HPDE6-E6E7 (cell line): ENCODE measurements at regions not wholly inside any gene's neighbourhood (a gene's known extent, or its start where the extent isn't known, plus 50 kb on each side); places are given as distances from the start of the nearest gene placed in this dataset.

ENCODE experiments used
- DNase-seq: peaks from one replicate; pipeline ENCODE4 v3.0.0; 2011; ENCODE audit warnings: missing footprints; ENCODE audit errors: extremely low spot score

DNA sequence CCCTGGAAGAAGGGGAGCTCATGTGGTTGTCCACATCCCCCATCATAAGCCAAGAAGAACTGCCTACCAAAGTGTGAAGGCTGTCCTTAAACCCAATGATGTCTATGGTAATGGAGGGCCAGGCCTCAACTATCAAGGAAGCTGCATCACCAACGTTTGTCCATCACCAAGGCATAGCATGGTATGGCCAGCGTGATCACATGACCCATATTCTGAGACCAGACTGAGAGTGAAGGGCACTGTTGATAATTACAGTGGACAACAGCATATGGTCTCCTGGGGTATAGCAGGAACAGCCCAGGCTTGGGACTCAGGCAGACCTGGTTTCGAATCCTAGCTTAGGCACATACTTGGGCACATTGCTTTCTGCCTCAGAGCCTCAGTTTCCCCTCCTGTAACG is 218.2 kb upstream of the RREB1 start:
- DNase-seq, result no peak

DNA sequence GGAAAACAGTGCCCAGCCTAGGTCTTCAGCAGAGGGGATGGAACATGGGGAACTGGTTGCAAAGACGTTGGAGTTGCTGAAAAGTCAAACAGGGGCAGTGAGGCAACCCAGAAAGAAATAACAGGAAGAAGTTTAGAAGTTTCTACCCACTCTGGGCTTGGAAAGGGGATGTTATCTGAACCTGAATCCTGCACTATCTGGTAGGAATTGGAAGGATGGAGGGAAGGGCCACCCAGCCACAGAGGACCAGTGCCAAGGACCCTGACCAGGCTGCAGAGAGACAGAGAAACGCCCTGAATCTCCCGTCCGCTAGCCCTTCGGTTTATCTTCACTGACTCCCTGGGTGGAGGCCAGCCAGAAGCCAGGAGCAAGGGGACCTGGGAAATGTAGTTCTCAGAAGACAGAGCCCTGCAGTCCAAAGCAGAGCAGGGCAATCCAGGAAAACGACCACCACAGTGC is 217.3 kb upstream of the RREB1 start:
- DNase-seq, result no peak

GRCh38 chr6:6891125-6891721 is 216.5 kb upstream of the RREB1 start:
- DNase-seq, result no peak

- no peak for DNase-seq
Measured at GRCh38 chr6:6891949-6892461, 215.8 kb upstream of the RREB1 start.

DNA sequence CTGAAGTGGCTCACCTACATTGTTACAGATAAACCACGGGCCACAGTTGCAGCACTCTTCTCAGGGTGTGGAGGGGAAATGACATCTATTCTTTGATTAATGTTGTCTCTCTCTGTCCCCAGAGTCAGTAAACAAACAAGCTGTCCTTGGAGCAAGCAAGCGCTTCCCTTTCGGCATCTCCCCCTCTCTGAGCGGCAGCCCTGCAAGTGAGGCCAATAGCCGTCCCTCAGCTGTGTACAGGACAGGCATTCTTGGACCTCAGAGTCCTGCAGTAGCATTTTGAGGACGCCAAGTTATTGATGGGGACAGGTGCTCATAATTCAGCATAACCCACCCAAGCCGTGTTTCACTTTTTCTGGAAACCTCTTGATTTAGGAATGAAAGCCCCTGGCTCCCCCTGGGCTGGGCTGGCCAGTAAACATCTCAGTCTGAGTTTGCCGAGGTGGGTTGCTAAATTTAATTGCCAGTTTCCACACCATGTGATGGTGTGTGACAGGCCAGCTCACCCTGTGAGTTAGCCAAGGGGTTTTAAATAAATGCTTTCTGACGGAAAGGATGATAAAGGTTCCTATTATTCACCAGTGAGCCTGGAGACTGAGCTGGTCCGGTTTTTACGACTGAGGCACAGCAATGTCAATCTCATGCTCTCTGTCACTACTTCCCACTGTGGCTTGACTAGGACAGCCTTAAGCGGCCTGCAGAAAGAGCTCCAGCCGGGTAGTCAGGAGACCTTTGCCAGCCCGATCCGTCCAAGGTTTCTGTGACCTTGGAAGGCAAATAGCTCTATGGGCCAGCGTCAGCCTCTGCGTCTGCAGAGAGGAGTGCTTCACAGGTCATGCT is 214.8 kb upstream of the RREB1 start:
- DNase-seq, result no peak

DNA sequence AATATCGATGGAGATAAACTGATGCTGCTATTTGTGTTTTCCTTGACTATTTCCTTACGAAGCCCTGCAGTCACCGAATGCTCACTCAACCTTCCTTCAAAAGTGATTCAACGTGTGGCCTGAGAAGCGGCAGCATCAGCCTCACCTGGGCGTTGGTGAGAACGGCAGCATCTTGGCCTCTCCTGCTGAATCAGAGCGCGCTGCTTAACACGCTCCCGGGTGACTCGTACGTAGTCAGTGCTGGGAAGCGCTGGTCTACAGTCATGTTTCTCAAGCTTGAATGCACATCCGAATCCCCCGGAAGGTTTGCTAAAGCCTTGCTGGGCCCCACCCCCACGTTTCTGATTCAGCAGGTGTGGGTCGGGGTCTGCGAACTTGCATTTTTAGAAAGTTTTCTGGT is 214.1 kb upstream of the RREB1 start:
- DNase-seq, result no peak

DNA sequence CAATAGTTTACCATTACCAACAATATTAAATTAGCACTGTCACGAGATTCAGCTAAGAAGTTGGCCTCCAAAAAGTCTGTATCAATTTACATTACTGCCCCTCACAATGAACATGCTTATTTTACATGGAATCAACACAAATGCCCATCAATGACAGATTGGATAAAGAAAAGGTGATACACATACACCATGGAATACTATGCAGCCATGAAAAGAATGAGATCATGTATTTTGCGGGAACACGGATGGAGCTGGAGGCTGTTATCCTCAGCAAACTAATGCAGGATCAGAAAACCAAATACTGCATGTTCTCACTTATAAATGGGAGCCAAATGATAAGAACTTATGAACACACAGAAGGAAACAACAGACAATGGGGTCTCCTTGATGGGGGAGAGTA is 211.8 kb upstream of the RREB1 start:
- DNase-seq, result no peak

- DNase-seq, result no peak
Measured at GRCh38 chr6:6897140-6897539, 210.6 kb upstream of the RREB1 start.

DNA sequence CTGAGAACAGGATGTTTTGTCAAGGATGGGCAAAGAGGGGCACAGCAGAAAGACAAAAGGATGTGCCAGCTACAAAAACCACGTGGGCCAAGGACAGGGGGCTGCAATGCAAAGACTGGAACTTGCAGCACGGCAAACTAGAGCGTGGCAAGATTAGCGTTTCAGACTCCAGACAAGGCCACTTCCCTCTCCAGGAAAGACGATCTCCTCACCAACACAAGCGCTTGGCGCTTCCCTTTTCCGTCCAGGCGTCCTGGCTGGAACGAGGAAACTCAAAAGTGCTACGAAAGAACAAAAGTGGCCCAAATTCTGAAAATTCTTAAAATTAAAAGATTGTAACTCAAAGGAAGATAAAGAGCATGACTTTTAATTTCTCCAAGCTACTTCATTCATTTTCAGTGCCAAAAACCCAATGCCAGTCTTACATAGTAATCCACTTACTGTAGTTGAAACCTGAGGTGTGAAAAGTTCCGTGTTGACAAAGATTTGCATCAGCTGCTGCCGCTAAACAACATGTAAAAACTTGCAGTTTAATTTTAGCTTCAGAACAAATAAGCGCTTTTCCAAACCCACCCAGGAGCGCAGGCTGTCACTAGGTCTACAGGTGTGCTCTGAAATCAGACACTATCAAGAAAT is 207.1 kb upstream of the RREB1 start:
- no peak for DNase-seq

DNA sequence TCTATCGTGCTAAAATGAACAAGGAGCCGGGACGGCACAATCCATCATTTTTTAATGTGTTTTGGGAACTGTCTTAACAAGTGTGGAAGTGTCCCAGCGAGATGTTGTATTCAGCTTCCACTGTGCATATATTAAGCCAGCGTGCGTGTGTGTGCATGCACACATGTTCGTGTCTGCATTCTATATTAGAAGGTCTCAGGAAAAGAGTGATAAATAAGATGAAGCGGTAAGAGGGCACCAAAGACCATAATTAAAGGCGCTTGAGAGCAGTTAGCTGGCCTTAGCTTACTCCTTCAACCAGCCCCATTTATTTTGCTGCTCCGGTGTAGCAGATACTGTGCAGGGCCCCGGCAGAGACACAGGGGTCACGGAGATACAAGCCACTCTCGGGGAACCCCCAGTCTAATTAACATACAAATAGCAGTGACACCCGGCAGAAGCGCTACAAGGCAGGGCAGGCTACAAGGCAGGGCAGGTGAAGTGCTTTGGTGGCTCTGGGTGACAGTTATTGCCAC is 206.5 kb upstream of the RREB1 start:
- no peak for DNase-seq

- DNase-seq, result no peak
Measured at GRCh38 chr6:6901945-6902344, 205.8 kb upstream of the RREB1 start.

- no peak for DNase-seq
Measured at GRCh38 chr6:6905961-6906518, 201.7 kb upstream of the RREB1 start.

DNA sequence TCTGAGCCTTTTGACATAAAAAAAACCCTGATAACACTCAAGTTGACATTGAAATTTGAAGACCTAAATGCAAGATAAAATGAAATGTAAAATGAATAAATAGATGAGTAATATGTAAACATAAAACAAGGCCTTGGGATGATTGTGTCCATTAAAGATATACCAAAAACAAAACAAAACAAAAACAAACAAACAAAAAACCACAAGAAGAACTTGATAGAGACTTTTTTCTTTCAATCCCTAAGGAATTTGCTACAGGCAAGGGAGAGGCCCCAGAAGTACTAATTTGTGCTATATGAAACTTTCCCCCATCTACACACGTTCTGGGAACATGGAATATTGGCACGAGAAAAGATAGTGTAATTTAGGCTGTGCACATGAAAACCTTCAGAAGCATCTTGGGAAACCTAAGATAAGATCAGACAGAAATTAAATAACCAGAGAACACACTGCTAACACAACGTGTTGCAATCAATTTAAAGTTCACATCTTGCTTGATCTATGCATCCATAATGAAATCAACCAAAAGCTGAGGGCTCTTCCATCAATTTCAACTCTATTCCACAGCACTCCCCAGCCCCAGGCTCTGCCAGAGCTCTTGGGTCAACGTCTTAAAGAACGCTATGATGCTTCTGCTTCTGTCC is 201.1 kb upstream of the RREB1 start:
- DNase-seq, result no peak

DNA sequence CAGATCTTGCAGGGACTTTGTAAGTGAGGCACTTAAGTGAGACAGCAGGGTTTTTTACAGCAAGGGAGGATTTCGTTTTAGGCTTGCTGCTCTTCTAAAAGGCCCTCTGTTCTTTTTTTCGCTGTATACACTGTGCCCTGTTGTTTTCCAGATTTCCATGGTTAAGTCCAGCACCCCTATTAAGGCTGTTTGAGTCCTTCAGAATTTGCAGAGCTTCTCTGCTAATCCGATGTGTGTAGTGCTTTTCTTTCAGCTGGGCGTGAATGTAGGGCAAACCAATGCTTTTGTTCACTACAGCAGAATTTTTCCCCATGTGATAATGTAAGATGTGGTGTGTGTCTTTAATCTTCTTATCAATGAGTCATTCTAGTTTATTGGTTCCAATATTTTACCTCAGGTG is 200.5 kb upstream of the RREB1 start:
- no peak for DNase-seq

GRCh38 chr6:6908121-6908520 is 199.6 kb upstream of the RREB1 start:
- DNase-seq, result no peak

DNA sequence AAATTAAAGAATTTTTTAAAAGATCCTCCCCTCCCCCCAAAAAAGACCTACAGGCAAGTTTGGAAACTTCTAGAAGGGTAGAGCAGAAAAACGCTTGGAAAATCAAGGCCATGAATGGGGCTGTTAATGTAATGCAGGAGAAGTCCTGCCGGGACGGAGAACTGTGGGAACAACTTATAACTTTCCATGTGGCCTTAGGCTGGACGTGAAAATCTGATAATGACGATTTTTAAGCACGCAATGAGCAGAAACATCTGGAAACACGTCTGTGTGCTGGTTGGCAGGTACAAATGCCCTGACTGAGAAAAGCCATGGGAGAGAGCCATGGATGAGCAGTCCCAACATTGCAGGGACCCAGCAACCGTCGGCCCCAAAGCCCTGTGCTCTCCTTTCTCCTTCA is 198.7 kb upstream of the RREB1 start:
- no peak for DNase-seq

- no peak for DNase-seq
Measured at GRCh38 chr6:6910734-6911295, 196.9 kb upstream of the RREB1 start.

- no peak for DNase-seq
Measured at GRCh38 chr6:6911391-6911790, 196.4 kb upstream of the RREB1 start.

GRCh38 chr6:6912817-6913744 is 194.7 kb upstream of the RREB1 start:
- no peak for DNase-seq

- DNase-seq, result no peak
Measured at GRCh38 chr6:6915219-6915618, 192.5 kb upstream of the RREB1 start.
